Neural progenitor cell (in vitro differentiated cells): ENCODE measurements at regions not wholly inside any gene's neighbourhood (a gene's known extent, or its start where the extent isn't known, plus 50 kb on each side); places are given as distances from the start of the nearest gene placed in this dataset.
A peak's percentile ranks its signal among the peaks of the same experiment; 100 is the strongest.

Experiments used
- DNase-seq: peaks from one replicate; pipeline ENCODE4 v3.0.0-alpha.2; 2016; ENCODE audit warnings: low spot score
- H2AFZ ChIP-seq: fragments of 200-600 bp; sonication (generic); replicated peaks from 2 replicates; pipeline ENCODE4 v1.6.1; 2016; ENCODE audit warnings: antibody characterized with exemption
- H3F3A ChIP-seq: fragments of 200-600 bp; sonication (generic); 2 replicates; pipeline ENCODE4 v1.6.1; 2016; ENCODE audit warnings: antibody characterized with exemption, low read depth
- H3K27ac ChIP-seq: fragments of 200-600 bp; sonication (generic); 2 replicates; pipeline ENCODE4 v1.5.1; 2016; ENCODE audit warnings: mild to moderate bottlenecking
- H3K27me3 ChIP-seq: fragments of 200-600 bp; sonication (generic); 2 replicates; pipeline ENCODE4 v1.6.1; 2016; ENCODE audit warnings: mild to moderate bottlenecking, moderate library complexity
- H3K36me3 ChIP-seq: fragments of 200-600 bp; sonication (generic); 2 replicates; pipeline ENCODE4 v1.5.1; 2016
- H3K4me1 ChIP-seq: fragments of 200-600 bp; sonication (generic); 2 replicates; pipeline ENCODE4 v1.6.1; 2016; ENCODE audit warnings: mixed run types
- H3K4me2 ChIP-seq: fragments of 200-600 bp; sonication (generic); 2 replicates; pipeline ENCODE4 v1.6.1; 2016
- H3K4me3 ChIP-seq: fragments of 200-600 bp; sonication (generic); 2 replicates; pipeline ENCODE4 v1.5.1; 2016
- H3K79me2 ChIP-seq: fragments of 200-600 bp; sonication (generic); 2 replicates; pipeline ENCODE4 v1.6.1; 2016; ENCODE audit warnings: low read depth
- H3K9ac ChIP-seq: fragments of 200-600 bp; sonication (generic); 2 replicates; pipeline ENCODE4 v1.6.1; 2016
- H3K9me3 ChIP-seq: fragments of 200-600 bp; sonication (generic); 2 replicates; pipeline ENCODE4 v1.5.1; 2016; ENCODE audit warnings: low read depth
- H4K20me1 ChIP-seq: fragments of 200-600 bp; sonication (generic); 2 replicates; pipeline ENCODE4 v1.6.1; 2016; ENCODE audit warnings: low read depth
- H3K27ac Mint-ChIP-seq: 3 replicates; pipeline ENCODE4 v1.8.0; 2021; ENCODE audit warnings: mixed read lengths
- H3K27me3 Mint-ChIP-seq: 2 replicates; pipeline ENCODE4 v1.8.0; 2022; ENCODE audit warnings: low read depth, mild to moderate bottlenecking, inconsistent platforms, moderate library complexity, mixed read lengths; ENCODE audit not compliant: insufficient read depth
- H3K36me3 Mint-ChIP-seq: 3 replicates; pipeline ENCODE4 v1.8.0; 2021; ENCODE audit warnings: mixed read lengths
- H3K4me1 Mint-ChIP-seq: 3 replicates; pipeline ENCODE4 v1.8.0; 2021; ENCODE audit warnings: mixed read lengths
- H3K4me3 Mint-ChIP-seq: 3 replicates; pipeline ENCODE4 v1.8.0; 2021; ENCODE audit warnings: mild to moderate bottlenecking, moderate library complexity, mixed read lengths
- H3K9me3 Mint-ChIP-seq: 3 replicates; pipeline ENCODE4 v1.8.0; 2020; ENCODE audit warnings: mixed read lengths
- EZH2 ChIP-seq: fragments of 200-600 bp; sonication (generic); IDR thresholded peaks from 2 replicates; pipeline ENCODE4 v1.6.1; 2017; ENCODE audit warnings: antibody characterized with exemption, mild to moderate bottlenecking, moderate library complexity
- EZH2phosphoT487 ChIP-seq: fragments of 200-600 bp; sonication (generic); IDR thresholded peaks from 2 replicates; pipeline ENCODE4 v1.6.1; 2017; ENCODE audit warnings: antibody characterized with exemption
- TF ChIP-seq, protein P1 (sequence below): fragments of 200-600 bp; sonication (generic); IDR thresholded peaks from 2 replicates; pipeline ENCODE4 v1.5.1; 2017; ENCODE audit warnings: antibody characterized with exemption, mild to moderate bottlenecking

DNA sequence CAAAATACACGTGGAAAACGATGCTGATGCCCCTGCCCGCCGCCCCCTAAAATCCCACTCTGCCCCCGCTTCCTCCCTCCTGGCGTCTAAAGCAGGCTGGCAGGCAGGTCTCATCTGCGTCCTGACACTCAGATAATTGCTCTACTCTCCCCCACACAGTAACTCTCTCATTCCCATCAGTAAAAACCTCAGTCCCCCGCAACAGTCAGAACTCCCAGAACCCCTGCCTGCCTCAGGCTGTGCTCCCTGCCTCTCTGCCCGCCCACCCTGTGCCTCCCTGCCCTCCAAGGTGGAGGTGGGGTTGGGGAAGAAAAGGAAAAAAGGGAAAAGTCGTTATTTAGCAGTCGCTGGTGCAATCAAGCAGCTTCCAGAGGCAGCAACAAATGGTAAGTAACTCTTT lies 473.7 kb downstream of the EFNB2 start:
- Histone ChIP-seq H2AFZ (no peak overlapping the region), H3K4me3 (no peak overlapping the region), H3K36me3 (no peaks in the 10 kb centered on the region), H3K4me2 (no peak overlapping the region), H3K79me2 (no peaks in the 10 kb centered on the region), H3K9ac (no peak overlapping the region), H3K4me1 (no peaks in the 10 kb centered on the region), H3F3A (no peaks in the 10 kb centered on the region), H4K20me1 (no peaks in the 10 kb centered on the region), H3K27ac (no peak overlapping the region), H3K9me3 (no peaks in the 10 kb centered on the region), H3K27me3 (no peaks in the 10 kb centered on the region)
- peaks cover 6% of the 10 kb centered on the region for H3K4me1 Mint-ChIP-seq
- DNase-seq = no peak
- H3K4me3 Mint-ChIP-seq = no peak overlapping the region
- H3K9me3 Mint-ChIP-seq = peaks cover 8% of the 10 kb centered on the region
- H3K36me3 Mint-ChIP-seq = peaks cover 6% of the 10 kb centered on the region
- H3K27ac Mint-ChIP-seq = no peak overlapping the region
- TF ChIP-seq EZH2phosphoT487 (no peak), EZH2 (no peak)
- TF ChIP-seq, protein P1, sequence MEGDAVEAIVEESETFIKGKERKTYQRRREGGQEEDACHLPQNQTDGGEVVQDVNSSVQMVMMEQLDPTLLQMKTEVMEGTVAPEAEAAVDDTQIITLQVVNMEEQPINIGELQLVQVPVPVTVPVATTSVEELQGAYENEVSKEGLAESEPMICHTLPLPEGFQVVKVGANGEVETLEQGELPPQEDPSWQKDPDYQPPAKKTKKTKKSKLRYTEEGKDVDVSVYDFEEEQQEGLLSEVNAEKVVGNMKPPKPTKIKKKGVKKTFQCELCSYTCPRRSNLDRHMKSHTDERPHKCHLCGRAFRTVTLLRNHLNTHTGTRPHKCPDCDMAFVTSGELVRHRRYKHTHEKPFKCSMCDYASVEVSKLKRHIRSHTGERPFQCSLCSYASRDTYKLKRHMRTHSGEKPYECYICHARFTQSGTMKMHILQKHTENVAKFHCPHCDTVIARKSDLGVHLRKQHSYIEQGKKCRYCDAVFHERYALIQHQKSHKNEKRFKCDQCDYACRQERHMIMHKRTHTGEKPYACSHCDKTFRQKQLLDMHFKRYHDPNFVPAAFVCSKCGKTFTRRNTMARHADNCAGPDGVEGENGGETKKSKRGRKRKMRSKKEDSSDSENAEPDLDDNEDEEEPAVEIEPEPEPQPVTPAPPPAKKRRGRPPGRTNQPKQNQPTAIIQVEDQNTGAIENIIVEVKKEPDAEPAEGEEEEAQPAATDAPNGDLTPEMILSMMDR = no peak
- H3K27me3 Mint-ChIP-seq = no peaks in the 10 kb centered on the region

DNA sequence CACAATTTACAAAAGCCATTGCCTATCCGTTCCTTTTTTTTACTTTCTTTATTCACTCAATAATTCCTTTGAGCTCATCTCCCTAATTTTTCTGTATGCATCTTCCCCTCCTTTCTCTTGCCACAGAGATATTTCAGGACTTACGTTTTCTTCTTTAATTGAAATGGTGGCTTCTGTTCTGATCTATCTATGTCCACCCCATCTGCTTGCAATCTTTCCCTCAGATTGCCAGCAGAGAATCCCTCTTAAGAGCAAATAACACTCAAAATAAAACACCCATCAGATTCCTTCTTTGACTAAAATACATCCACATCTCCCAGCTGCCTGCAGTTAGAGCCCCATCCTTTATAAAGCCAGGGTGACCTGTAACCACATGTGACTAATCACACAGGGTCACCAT lies 478.6 kb downstream of the EFNB2 start:
- Mint-ChIP-seq H3K27ac (no peak overlapping the region), H3K9me3 (peaks cover 2% of the 10 kb centered on the region), H3K36me3 (no peaks in the 10 kb centered on the region), H3K27me3 (no peaks in the 10 kb centered on the region), H3K4me3 (no peak overlapping the region), H3K4me1 (peaks cover 12% of the 10 kb centered on the region)
- no peaks in the 10 kb centered on the region for H3F3A ChIP-seq
- H3K79me2 ChIP-seq = no peaks in the 10 kb centered on the region
- no peaks in the 10 kb centered on the region for H3K4me1 ChIP-seq
- TF ChIP-seq EZH2phosphoT487 (no peak), EZH2 (no peak)
- TF ChIP-seq, protein P1 = no peak
- H3K36me3 ChIP-seq = no peaks in the 10 kb centered on the region
- H3K9ac ChIP-seq = no peak overlapping the region
- no peaks in the 10 kb centered on the region for H4K20me1 ChIP-seq
- no peak overlapping the region for H3K4me3 ChIP-seq
- no peak for DNase-seq
- H3K27ac ChIP-seq = no peak overlapping the region
- H2AFZ ChIP-seq = no peak overlapping the region
- no peaks in the 10 kb centered on the region for H3K9me3 ChIP-seq
- no peak overlapping the region for H3K4me2 ChIP-seq
- H3K27me3 ChIP-seq = no peaks in the 10 kb centered on the region

DNA sequence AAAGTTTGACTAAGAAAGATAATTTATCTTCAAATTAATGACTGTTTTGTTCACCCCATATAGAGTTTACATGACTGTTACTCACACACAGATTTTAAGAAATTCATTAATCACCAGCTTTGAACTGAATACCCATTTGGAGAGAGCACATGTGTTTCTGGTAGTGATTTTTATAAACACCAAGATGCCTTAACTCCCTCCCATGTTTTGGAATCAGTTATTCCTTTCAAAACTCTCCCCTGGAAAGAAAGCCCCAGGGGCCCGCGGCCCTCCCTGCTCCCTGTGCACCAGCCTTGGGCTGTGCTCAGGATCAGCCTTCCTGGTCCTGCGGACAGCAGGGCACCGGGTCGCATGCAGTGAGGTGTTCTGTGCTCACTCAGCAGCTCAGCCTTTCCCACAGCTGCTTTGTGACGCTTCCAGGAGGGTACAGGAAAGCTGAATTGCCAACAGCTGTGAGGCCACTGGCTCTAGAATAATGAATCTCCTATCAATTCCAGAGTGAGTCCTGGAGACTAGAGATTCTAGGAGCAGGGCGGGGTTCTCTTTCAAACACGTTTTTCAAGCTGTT lies 483.2 kb downstream of the EFNB2 start:
- Mint-ChIP-seq H3K36me3 (no peaks in the 10 kb centered on the region), H3K9me3 (peaks cover 2% of the 10 kb centered on the region), H3K27me3 (no peaks in the 10 kb centered on the region), H3K4me1 (peaks cover 12% of the 10 kb centered on the region), H3K4me3 (no peak overlapping the region), H3K27ac (peak overlapping the region; percentile 21)
- Histone ChIP-seq H2AFZ (no peak overlapping the region), H3F3A (no peaks in the 10 kb centered on the region), H3K4me1 (no peaks in the 10 kb centered on the region), H3K27ac (no peak overlapping the region), H3K36me3 (no peaks in the 10 kb centered on the region), H3K9me3 (no peaks in the 10 kb centered on the region), H3K9ac (no peak overlapping the region), H3K79me2 (no peaks in the 10 kb centered on the region), H3K4me3 (no peak overlapping the region), H3K4me2 (no peak overlapping the region), H3K27me3 (no peaks in the 10 kb centered on the region), H4K20me1 (no peaks in the 10 kb centered on the region)
- TF ChIP-seq EZH2 (no peak), EZH2phosphoT487 (no peak)
- TF ChIP-seq, protein P1 = no peak
- peak; percentile 31 for DNase-seq
